ENCODE measurements at regions not wholly inside any gene's neighbourhood (a gene's known extent, or its start where the extent isn't known, plus 50 kb on each side); places are given as distances from the start of the nearest gene placed in this dataset.

DNA sequence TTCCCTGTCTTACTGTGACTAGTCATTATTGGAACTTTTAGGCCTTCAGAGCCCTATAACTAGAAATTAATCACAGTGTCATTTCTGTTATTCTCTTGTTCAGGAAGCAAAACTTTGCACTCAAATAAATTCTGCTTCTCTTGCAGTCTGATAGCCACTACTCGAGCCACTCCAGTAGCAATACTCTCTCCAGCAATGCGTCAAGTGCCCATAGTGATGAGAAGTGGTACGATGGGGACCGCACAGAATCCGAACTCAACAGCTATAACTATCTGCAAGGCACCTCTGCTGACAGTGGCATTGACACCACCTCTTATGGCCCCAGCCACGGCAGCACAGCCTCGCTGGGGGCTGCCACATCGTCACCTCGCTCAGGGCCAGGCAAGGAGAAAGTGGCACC lies 223.2 kb upstream of the RGS6 start:
- ATAC-seq: no peak
- no peak for TF ChIP-seq HMG20A (CRISPR knock-in tag; conservative IDR thresholded peaks at IDR 0.05)
- TF ChIP-seq TCF7L2 (IDR thresholded peaks at IDR 0.05; ENCODE audit: low read depth, low read length): no peak
- no peak for TF ChIP-seq ASH1L (IDR thresholded peaks at IDR 0.05; ENCODE audit: borderline replicate concordance, low read depth, partially characterized antibody)
- TF ChIP-seq ZNF561 (CRISPR knock-in tag; conservative IDR thresholded peaks at IDR 0.05): no peak
- no peak for TF ChIP-seq EWSR1 (IDR thresholded peaks at IDR 0.05; ENCODE audit: borderline replicate concordance, low read depth, partially characterized antibody)
- TF ChIP-seq, protein P1, sequence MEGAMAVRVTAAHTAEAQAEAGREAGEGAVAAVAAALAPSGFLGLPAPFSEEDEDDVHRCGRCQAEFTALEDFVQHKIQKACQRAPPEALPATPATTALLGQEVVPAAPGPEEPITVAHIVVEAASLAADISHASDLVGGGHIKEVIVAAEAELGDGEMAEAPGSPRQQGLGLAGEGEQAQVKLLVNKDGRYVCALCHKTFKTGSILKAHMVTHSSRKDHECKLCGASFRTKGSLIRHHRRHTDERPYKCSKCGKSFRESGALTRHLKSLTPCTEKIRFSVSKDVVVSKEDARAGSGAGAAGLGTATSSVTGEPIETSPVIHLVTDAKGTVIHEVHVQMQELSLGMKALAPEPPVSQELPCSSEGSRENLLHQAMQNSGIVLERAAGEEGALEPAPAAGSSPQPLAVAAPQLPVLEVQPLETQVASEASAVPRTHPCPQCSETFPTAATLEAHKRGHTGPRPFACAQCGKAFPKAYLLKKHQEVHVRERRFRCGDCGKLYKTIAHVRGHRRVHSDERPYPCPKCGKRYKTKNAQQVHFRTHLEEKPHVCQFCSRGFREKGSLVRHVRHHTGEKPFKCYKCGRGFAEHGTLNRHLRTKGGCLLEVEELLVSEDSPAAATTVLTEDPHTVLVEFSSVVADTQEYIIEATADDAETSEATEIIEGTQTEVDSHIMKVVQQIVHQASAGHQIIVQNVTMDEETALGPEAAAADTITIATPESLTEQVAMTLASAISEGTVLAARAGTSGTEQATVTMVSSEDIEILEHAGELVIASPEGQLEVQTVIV (CRISPR knock-in tag; IDR thresholded peaks at IDR 0.05; ENCODE audit: borderline replicate concordance): no peak
- TF ChIP-seq ZNF695 (CRISPR knock-in tag; IDR thresholded peaks at IDR 0.05): no peak
- TF ChIP-seq, protein P2, sequence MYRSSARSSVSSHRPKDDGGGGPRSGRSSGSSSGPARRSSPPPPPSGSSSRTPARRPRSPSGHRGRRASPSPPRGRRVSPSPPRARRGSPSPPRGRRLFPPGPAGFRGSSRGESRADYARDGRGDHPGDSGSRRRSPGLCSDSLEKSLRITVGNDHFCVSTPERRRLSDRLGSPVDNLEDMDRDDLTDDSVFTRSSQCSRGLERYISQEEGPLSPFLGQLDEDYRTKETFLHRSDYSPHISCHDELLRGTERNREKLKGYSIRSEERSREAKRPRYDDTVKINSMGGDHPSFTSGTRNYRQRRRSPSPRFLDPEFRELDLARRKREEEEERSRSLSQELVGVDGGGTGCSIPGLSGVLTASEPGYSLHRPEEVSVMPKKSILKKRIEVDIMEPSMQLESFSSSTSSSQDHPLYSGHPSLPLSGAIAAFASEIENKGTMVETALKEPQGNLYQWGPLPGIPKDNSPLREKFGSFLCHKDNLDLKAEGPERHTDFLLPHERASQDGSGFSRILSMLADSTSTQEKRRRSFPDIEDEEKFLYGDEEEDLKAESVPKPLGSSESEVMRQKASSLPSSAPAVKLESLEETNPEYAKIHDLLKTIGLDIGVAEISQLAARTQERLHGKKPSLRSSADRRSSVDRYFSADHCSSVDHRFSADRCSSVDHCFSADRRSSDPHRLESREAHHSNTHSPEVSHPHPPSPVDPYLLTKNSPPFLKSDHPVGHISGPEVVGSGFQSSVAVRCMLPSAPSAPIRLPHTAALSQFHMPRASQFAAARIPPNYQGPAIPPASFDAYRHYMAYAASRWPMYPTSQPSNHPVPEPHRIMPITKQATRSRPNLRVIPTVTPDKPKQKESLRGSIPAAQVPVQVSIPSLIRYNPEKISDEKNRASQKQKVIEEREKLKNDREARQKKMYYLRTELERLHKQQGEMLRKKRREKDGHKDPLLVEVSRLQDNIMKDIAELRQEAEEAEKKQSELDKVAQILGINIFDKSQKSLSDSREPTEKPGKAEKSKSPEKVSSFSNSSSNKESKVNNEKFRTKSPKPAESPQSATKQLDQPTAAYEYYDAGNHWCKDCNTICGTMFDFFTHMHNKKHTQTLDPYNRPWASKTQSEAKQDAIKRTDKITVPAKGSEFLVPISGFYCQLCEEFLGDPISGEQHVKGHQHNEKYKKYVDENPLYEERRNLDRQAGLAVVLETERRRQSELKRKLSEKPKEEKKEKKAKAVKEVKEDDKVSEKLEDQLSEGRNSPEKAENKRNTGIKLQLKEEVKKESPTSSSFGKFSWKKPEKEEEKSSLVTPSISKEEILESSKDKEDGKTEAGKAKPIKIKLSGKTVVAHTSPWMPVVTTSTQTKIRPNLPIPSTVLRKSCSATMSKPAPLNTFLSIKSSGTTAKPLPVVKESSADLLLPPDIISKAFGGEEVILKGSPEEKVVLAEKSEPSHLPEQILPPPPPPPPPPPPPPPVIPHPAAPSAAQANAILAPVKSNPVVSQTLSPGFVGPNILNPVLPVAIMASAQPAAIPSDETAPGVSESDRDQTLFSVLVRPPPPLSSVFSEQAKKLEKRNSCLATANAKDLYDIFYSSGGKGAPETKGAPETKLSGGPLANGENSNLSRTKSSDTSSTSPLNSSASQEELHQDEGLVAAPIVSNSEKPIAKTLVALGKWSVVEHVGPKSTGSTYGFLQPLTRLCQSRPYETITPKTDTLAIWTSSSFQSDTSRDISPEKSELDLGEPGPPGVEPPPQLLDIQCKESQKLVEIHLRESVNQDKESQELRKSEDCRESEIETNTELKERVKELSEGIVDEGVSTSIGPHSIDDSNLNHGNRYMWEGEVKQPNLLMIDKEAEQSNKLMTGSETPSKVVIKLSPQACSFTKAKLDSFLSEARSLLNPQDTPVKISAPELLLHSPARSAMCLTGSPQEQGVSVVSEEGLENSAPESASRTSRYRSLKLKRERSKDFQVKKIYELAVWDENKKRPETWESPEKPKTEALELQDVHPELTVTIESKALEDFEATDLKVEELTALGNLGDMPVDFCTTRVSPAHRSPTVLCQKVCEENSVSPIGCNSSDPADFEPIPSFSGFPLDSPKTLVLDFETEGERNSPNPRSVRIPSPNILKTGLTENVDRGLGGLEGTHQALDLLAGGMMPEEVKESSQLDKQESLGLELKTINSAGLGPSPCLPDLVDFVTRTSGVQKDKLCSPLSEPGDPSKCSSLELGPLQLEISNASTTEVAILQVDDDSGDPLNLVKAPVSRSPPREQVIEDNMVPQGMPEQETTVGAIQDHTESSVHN (IDR thresholded peaks at IDR 0.05; ENCODE audit: borderline replicate concordance in 1 of 2, low read depth in 1 of 2): no peak
- no peak for TF ChIP-seq SREBF2 (CRISPR knock-in tag; IDR thresholded peaks at IDR 0.05)
- TF ChIP-seq NR4A1 (CRISPR knock-in tag; IDR thresholded peaks at IDR 0.05): no peak
- TF ChIP-seq NR4A1 (tag; IDR thresholded peaks at IDR 0.05): no peak
- TF ChIP-seq, protein P3, sequence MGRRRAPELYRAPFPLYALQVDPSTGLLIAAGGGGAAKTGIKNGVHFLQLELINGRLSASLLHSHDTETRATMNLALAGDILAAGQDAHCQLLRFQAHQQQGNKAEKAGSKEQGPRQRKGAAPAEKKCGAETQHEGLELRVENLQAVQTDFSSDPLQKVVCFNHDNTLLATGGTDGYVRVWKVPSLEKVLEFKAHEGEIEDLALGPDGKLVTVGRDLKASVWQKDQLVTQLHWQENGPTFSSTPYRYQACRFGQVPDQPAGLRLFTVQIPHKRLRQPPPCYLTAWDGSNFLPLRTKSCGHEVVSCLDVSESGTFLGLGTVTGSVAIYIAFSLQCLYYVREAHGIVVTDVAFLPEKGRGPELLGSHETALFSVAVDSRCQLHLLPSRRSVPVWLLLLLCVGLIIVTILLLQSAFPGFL (CRISPR knock-in tag; IDR thresholded peaks at IDR 0.05): no peak

More for the DNA sequence above, 223.2 kb upstream of the RGS6 start:
- intact Hi-C loops (cut with micrococcal nuclease): no loop called here
- CTCF ChIA-PET (ENCODE audit: low intra/inter-chr PET ratio): no interaction called here
- Histone ChIP-seq H3K27ac (ENCODE audit: extremely low read depth, low read depth, low read length) (no peak overlapping the region), H3K27me3 (ENCODE audit: control insufficient read depth in 2 of 2, insufficient read depth in 2 of 2, low read length in 2 of 2) (no peaks in the 10 kb centered on the region), H3K9me1 (ENCODE audit: control insufficient read depth, insufficient read depth, low read length) (no peaks in the 10 kb centered on the region), H2AFZ (ENCODE audit: low read depth, low read length) (no peak overlapping the region), H3K4me3 (no peak overlapping the region), H3K9ac (ENCODE audit: insufficient read depth in 1 of 2, low read depth in 2 of 2, low read length in 2 of 2) (no peak overlapping the region), H3K4me2 (ENCODE audit: insufficient read depth, low read length) (no peak overlapping the region), H4K20me1 (replicated peaks; ENCODE audit: control insufficient read depth, insufficient read depth, low read length) (no peaks in the 10 kb centered on the region), H3K36me3 (ENCODE audit: control insufficient read depth, insufficient read depth, low read length) (peaks cover 5% of the 10 kb centered on the region; the same call in 1 of the 3 replicates), H3K9me3 (replicated peaks; ENCODE audit: control insufficient read depth, insufficient read depth, low read depth, low read length) (no peaks in the 10 kb centered on the region), H3K79me2 (ENCODE audit: control insufficient read depth, insufficient read depth, low read length) (no peaks in the 10 kb centered on the region), H3K4me1 (replicated peaks in 1 of 2; ENCODE audit: control insufficient read depth in 2 of 2, insufficient read depth in 2 of 2, low read length in 2 of 2) (no peaks in the 10 kb centered on the region; a peak in 1 of 5 replicates)
- DNase-seq (ENCODE audit: extremely low read depth in 1 of 4, low spot score in 3 of 4) (no peak), FAIRE-seq (no peak)
- no TSS peak for BruUV-seq (replicated peaks)
- WGBS (ENCODE audit: insufficient coverage, low coverage, missing lambda C conversion rate): 81% methylated on average over 5 of the region's 9 CpGs
- in situ Hi-C loops (cut with MboI): no loop called here
- POLR2A ChIA-PET: no interaction called here

All from K562 (cell line).